ENCODE measurements at regions not wholly inside any gene's neighbourhood (a gene's known extent, or its start where the extent isn't known, plus 50 kb on each side); places are given as distances from the start of the nearest gene placed in this dataset.

GRCh38 chr1:98057236-98057910 is 136.5 kb upstream of the DPYD start (continued):
- TF ChIP-seq POLR2AphosphoS5 (IDR thresholded peaks at IDR 0.05; ENCODE audit: low read length), result no peak
- TF ChIP-seq, protein P1, sequence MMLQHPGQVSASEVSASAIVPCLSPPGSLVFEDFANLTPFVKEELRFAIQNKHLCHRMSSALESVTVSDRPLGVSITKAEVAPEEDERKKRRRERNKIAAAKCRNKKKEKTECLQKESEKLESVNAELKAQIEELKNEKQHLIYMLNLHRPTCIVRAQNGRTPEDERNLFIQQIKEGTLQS (IDR thresholded peaks at IDR 0.05; ENCODE audit: borderline replicate concordance, extremely low read depth, low read depth, low read length), result no peak
- TF ChIP-seq EED (IDR thresholded peaks at IDR 0.05; ENCODE audit: low read depth), result no peak

DNA sequence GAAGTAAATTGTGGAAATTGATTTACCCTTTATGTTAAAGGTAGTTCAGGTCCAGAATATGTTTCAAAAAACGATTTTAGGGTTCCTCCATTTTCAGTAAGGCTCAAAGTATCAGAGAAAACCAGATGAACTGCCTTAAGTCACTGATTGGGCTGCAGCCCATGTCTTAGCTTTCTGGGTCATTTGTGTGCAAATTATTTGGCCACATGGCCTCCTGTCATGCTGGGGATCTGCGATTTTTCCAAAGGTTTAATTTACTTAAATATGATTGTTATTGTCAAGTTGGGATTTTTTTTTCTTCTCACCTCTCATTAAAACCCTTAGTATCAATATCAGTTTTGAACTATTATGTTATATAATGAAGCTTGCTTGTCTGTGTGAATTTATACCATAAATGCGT is 135.9 kb upstream of the DPYD start:
- POLR2A ChIA-PET, result no interaction called here
- no peak for TF ChIP-seq TCF12 (IDR thresholded peaks at IDR 0.05; ENCODE audit: low read depth, low read length)
- TF ChIP-seq, protein P2, sequence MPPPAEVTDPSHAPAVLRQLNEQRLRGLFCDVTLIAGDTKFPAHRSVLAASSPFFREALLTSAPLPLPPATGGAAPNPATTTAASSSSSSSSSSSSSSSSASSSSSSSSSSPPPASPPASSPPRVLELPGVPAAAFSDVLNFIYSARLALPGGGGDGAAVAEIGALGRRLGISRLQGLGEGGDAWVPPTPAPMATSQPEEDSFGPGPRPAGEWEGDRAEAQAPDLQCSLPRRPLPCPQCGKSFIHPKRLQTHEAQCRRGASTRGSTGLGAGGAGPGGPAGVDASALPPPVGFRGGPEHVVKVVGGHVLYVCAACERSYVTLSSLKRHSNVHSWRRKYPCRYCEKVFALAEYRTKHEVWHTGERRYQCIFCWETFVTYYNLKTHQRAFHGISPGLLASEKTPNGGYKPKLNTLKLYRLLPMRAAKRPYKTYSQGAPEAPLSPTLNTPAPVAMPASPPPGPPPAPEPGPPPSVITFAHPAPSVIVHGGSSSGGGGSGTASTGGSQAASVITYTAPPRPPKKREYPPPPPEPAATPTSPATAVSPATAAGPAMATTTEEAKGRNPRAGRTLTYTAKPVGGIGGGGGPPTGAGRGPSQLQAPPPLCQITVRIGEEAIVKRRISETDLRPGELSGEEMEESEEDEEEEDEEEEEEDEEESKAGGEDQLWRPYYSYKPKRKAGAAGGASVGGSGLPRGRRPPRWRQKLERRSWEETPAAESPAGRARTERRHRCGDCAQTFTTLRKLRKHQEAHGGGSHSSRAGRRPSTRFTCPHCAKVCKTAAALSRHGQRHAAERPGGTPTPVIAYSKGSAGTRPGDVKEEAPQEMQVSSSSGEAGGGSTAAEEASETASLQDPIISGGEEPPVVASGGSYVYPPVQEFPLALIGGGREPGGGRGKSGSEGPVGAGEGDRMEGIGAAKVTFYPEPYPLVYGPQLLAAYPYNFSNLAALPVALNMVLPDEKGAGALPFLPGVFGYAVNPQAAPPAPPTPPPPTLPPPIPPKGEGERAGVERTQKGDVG (CRISPR knock-in tag; IDR thresholded peaks at IDR 0.05), result no peak
- TF ChIP-seq E2F4 (IDR thresholded peaks at IDR 0.05; ENCODE audit: low read depth, low read length), result no peak
- TF ChIP-seq ATF2 (IDR thresholded peaks at IDR 0.05; ENCODE audit: low read length), result no peak
- TF ChIP-seq RAD51 (IDR thresholded peaks at IDR 0.05), result no peak
- no peak for TF ChIP-seq PAX8 (IDR thresholded peaks at IDR 0.05)
- TF ChIP-seq REST (IDR thresholded peaks at IDR 0.05; ENCODE audit: low read depth, low read length), result no peak
- TF ChIP-seq CBX5 (IDR thresholded peaks at IDR 0.05; ENCODE audit: low read depth), result no peak
- TF ChIP-seq SUZ12 (IDR thresholded peaks at IDR 0.05; ENCODE audit: unreplicated experiment), result no peak

More for the DNA sequence above, 135.9 kb upstream of the DPYD start:
- FAIRE-seq (no peak), ATAC-seq (no peak), DNase-seq (ENCODE audit: low read depth, low spot score) (no peak)
- Histone ChIP-seq H3K9me3 (replicated peaks; ENCODE audit: control insufficient read depth, insufficient read depth, low read length) (no peaks in the 10 kb centered on the region), H2AFZ (ENCODE audit: control insufficient read depth, low read depth, low read length) (no peak overlapping the region), H3K4me3 (no peak overlapping the region), H3K36me3 (ENCODE audit: control insufficient read depth in 2 of 2, insufficient read depth in 2 of 2, low read length in 1 of 2) (no peaks in the 10 kb centered on the region), H3K4me1 (ENCODE audit: control insufficient read depth, insufficient read depth, low read length) (no peaks in the 10 kb centered on the region), H3K4me2 (ENCODE audit: control insufficient read depth, insufficient read depth) (no peak overlapping the region), H3K9ac (ENCODE audit: control insufficient read depth, insufficient read depth, low read length) (no peak overlapping the region), H4K20me1 (ENCODE audit: control insufficient read depth, insufficient read depth) (no peaks in the 10 kb centered on the region), H3K27ac (ENCODE audit: control insufficient read depth, insufficient read depth) (no peak overlapping the region), H3K27me3 (replicated peaks in 1 of 2; ENCODE audit: control insufficient read depth in 2 of 2, insufficient read depth in 2 of 2, low read length in 1 of 2) (peaks cover 0 to 5% of the 10 kb centered on the region in 2 experiments; a peak in 2 of 4 replicates), H3K79me2 (ENCODE audit: control insufficient read depth, insufficient read depth, low read length) (no peaks in the 10 kb centered on the region)
- SMC1A ChIA-PET (ENCODE audit: uncharacterized antibody, unreplicated experiment), result interaction anchor here (0.9 kb wide), 1 partner anchor 1820 kb away, joined by 3 read pairs; no protein-coding TSS in a partner anchor
- intact Hi-C loops (cut with micrococcal nuclease; ENCODE audit: unreplicated experiment) (loop anchor here (10.0 kb wide), 1 partner anchor 1822 kb away; no protein-coding TSS in a partner anchor), in situ Hi-C loops (cut with MboI) (loop anchor here (5.0 kb wide), 1 partner anchor 1084 kb away; no protein-coding TSS in a partner anchor)
- WGBS (ENCODE audit: insufficient coverage, insufficient replicate concordance, low lambda C conversion rate, missing lambda C conversion rate), result 12% methylated on average over 3 of the region's 3 CpGs
- CTCF ChIA-PET, result interaction anchor here (1.2 to 5.2 kb wide), 3 partner anchors 239 to 813 kb away, joined by 3 to 24 read pairs (median 17); no protein-coding TSS in a partner anchor
- RAD21 ChIA-PET (ENCODE audit: unreplicated experiment), result interaction anchor here (0.9 kb wide), 1 partner anchor 813 kb away, joined by 3 read pairs; no protein-coding TSS in a partner anchor
- BruUV-seq (replicated peaks), result no TSS peak

Data from GM12878 (cell line).